A549 (cell line): ENCODE measurements at regions not wholly inside any gene's neighbourhood (a gene's known extent, or its start where the extent isn't known, plus 50 kb on each side); places are given as distances from the start of the nearest gene placed in this dataset.
A peak's percentile ranks its signal among the peaks of the same experiment; 100 is the strongest.

Experiments
- ATAC-seq, 2 experiments: fragments of 200-7000 bp in 1 of 2; fragments of >200 bp in 1 of 2; cut with Nextera tagmentation in 1 of 2; cut with Tn5 transposase in 1 of 2; 3 replicates each; pipeline versions ENCODE4 v1.8.0 to v1.9.1; 2018 to 2020; ENCODE audit warnings: mild to moderate bottlenecking in 1 of 2, moderate library complexity in 1 of 2
- CTCF ChIA-PET: fragments of 300-600 bp; sonication (Branson Sonifier 250); formaldehyde crosslinking; extraction: SDS; loops from one replicate; lab custom pipeline; 2021; ENCODE audit warnings: antibody characterized with exemption, inconsistent platforms; lab: Yijun Ruan, JAX
- POLR2A ChIA-PET: fragments of 350-600 bp; formaldehyde crosslinking; extraction: SDS; loops from one replicate; lab custom pipeline; 2021; ENCODE audit warnings: antibody characterized with exemption, inconsistent platforms; lab: Yijun Ruan, JAX
- DNase-seq, 2 experiments: peaks; one replicate each; pipeline versions ENCODE4 v3.0.0 to v3.0.0-alpha.2; 2011 to 2016; ENCODE audit warnings: low read depth in 1 of 2, low spot score in 1 of 2
- FAIRE-seq: peaks from 2 replicates; lab custom pipeline; 2011; peaks lifted over from hg19 to GRCh38; lab: Jason Lieb, UNC
- H3K27ac ChIP-seq, 2 experiments: fragments of >200 bp; sonication (Bioruptor Twin); formaldehyde crosslinking; 3 replicates each; pipeline ENCODE4 v1.5.1; 2016 to 2017
- H3K4me1 ChIP-seq: fragments of >200 bp; sonication (Bioruptor Twin); formaldehyde crosslinking; 3 replicates; pipeline ENCODE4 v1.6.1; 2016
- H3K4me2 ChIP-seq: fragments of >200 bp; sonication (Bioruptor Twin); formaldehyde crosslinking; 3 replicates; pipeline ENCODE4 v1.6.1; 2016
- H3K4me3 ChIP-seq: fragments of >200 bp; sonication (Bioruptor Twin); formaldehyde crosslinking; 3 replicates; pipeline ENCODE4 v1.5.1; 2016
- H3K9me3 ChIP-seq: fragments of >200 bp; sonication (Bioruptor Twin); formaldehyde crosslinking; 3 replicates; pipeline ENCODE4 v1.6.1; 2016
- ATOH8 ChIP-seq: fragments of 250-450 bp; sonication (Bioruptor Pico); IDR thresholded peaks from 2 replicates; pipeline ENCODE4 v1.5.0; 2020; ENCODE audit warnings: low read depth, mild to moderate bottlenecking, moderate library complexity
- CHD4 ChIP-seq: fragments of 200-600 bp; sonication (generic); IDR thresholded peaks from 2 replicates; pipeline ENCODE4 v1.6.1; 2016; ENCODE audit warnings: antibody characterized with exemption, mild to moderate bottlenecking, borderline replicate concordance
- CTCF ChIP-seq: fragments of >200 bp; sonication (Bioruptor Twin); formaldehyde crosslinking; IDR thresholded peaks from 3 replicates; pipeline ENCODE4 v1.5.1; 2016
- E2F6 ChIP-seq: IDR thresholded peaks from 2 replicates; pipeline ENCODE4 v1.6.1; 2012; ENCODE audit warnings: low read depth, borderline replicate concordance
- EHMT2 ChIP-seq: fragments of 200-600 bp; sonication (generic); IDR thresholded peaks from 2 replicates; pipeline ENCODE4 v1.6.1; 2016; ENCODE audit warnings: antibody characterized with exemption, low read depth, mild to moderate bottlenecking, moderate library complexity
- ELK1 ChIP-seq: fragments of 150-350 bp; IDR thresholded peaks from 2 replicates; pipeline ENCODE4 v1.6.1; 2014; ENCODE audit warnings: low read depth, mild to moderate bottlenecking, low read length
- EP300 ChIP-seq, 2 experiments: fragments of >200 bp; sonication (Bioruptor Twin); formaldehyde crosslinking; IDR thresholded peaks; 2 replicates in 1 of 2; 3 replicates in 1 of 2; pipeline ENCODE4 v1.6.1; 2016 to 2017
- HDAC2 ChIP-seq: fragments of 200-600 bp; sonication (generic); IDR thresholded peaks from 2 replicates; pipeline ENCODE4 v1.6.1; 2016
- HOXA7 ChIP-seq: fragments of 250-450 bp; sonication (Bioruptor Pico); IDR thresholded peaks from 2 replicates; pipeline ENCODE4 v1.5.0; 2020; ENCODE audit warnings: mild to moderate bottlenecking, moderate library complexity
- MAX ChIP-seq: IDR thresholded peaks from 2 replicates; pipeline ENCODE4 v1.6.1; 2012
- NPAS2 ChIP-seq: fragments of 250-450 bp; sonication (Bioruptor Pico); IDR thresholded peaks from 2 replicates; pipeline ENCODE4 v1.8.0; 2022; ENCODE audit warnings: mild to moderate bottlenecking, moderate library complexity, borderline replicate concordance
- RAD21 ChIP-seq, 2 experiments: fragments of >200 bp in 1 of 2; sonication (Bioruptor Twin) in 1 of 2; formaldehyde crosslinking in 1 of 2; IDR thresholded peaks in 1 of 2; conservative IDR thresholded peaks in 1 of 2; 2 replicates in 1 of 2; 3 replicates in 1 of 2; pipeline ENCODE4 v1.6.1; 2012 to 2018; ENCODE audit warnings: inconsistent platforms in 1 of 2
- SMC3 ChIP-seq: fragments of >200 bp; sonication (Bioruptor Twin); formaldehyde crosslinking; IDR thresholded peaks from 3 replicates; pipeline ENCODE4 v1.6.1; 2018; ENCODE audit warnings: inconsistent platforms
- ZC3H11A ChIP-seq: fragments of 450-650 bp; IDR thresholded peaks from 2 replicates; pipeline ENCODE4 v1.6.1; 2014; ENCODE audit warnings: antibody characterized with exemption, mild to moderate bottlenecking
- WGBS: methylation state at CpG from one replicate; pipeline ENCODE4 v1.1.6; 2017; ENCODE audit errors: missing lambda C conversion rate; 5-methylcytosine and 5-hydroxymethylcytosine counted together

- Histone ChIP-seq H3K4me3 (no peak overlapping the region), H3K27ac (no peak overlapping the region), H3K4me1 (no peaks in the 10 kb centered on the region), H3K9me3 (no peaks in the 10 kb centered on the region), H3K4me2 (no peak overlapping the region)
- no peak for TF ChIP-seq ZC3H11A
- no peak for TF ChIP-seq HOXA7 (CRISPR knock-in tag)
- no peak for TF ChIP-seq ATOH8 (CRISPR knock-in tag)
- TF ChIP-seq SMC3, result no peak
- no peak for TF ChIP-seq HDAC2
- no peak for TF ChIP-seq E2F6
- TF ChIP-seq CHD4, result no peak
- TF ChIP-seq NPAS2 (CRISPR knock-in tag), result no peak
- no peak for DNase-seq
- no peak for FAIRE-seq
- CTCF ChIA-PET, result interaction anchor here (1.6 kb wide), 1 partner anchor 12 kb away, joined by 3 read pairs; no protein-coding TSS in a partner anchor
- 0% methylated on average over 2 of the region's 2 CpGs for WGBS
- POLR2A ChIA-PET, result no interaction called here
- no peak for ATAC-seq
These were observed 320.5 kb upstream of the IGFBP7 start for GRCh38 chr4:57430726-57431125.

GRCh38 chr4:57426779-57427395 is 316.7 kb upstream of the IGFBP7 start:
- Histone ChIP-seq H3K27ac (no peak overlapping the region), H3K9me3 (no peaks in the 10 kb centered on the region), H3K4me3 (no peak overlapping the region), H3K4me2 (no peak overlapping the region), H3K4me1 (peaks cover 7% of the 10 kb centered on the region; the same call in 1 of the 3 replicates)
- TF ChIP-seq ELK1, result no peak
- TF ChIP-seq CHD4, result no peak
- no peak for TF ChIP-seq HOXA7 (CRISPR knock-in tag)
- TF ChIP-seq RAD21 (conservative IDR thresholded peaks at IDR 0.05 in 1 of 2, IDR thresholded peaks at IDR 0.05 in 1 of 2), result peak; percentile 73
- peak; percentile 63 for TF ChIP-seq CTCF
- peak; percentile 67 for TF ChIP-seq SMC3
- TF ChIP-seq MAX, result no peak
- WGBS, result 6% methylated on average over 10 of the region's 11 CpGs
- CTCF ChIA-PET, result interaction anchor here (0.6 to 4.2 kb wide), 22 partner anchors 9 to 1030 kb away, joined by 3 to 19 read pairs (median 4); no protein-coding TSS in a partner anchor
- ATAC-seq, result peak; percentile 73 to 90; a peak in 5 of 6 replicates
- POLR2A ChIA-PET, result no interaction called here
- FAIRE-seq, result no peak
- DNase-seq, result peak; percentile 35 to 71

GRCh38 chr4:57425610-57426009 is 315.4 kb upstream of the IGFBP7 start:
- Histone ChIP-seq H3K4me3 (no peak overlapping the region), H3K9me3 (no peaks in the 10 kb centered on the region), H3K27ac (no peak overlapping the region), H3K4me2 (no peak overlapping the region), H3K4me1 (peaks cover 7% of the 10 kb centered on the region; the same call in 1 of the 3 replicates)
- ATAC-seq, result no peak
- no peak for TF ChIP-seq HOXA7 (CRISPR knock-in tag)
- no peak for TF ChIP-seq EP300 (IDR thresholded peaks at IDR 0.05)
- TF ChIP-seq EHMT2, result no peak
- DNase-seq, result no peak
- WGBS, result 22% methylated on average over 1 of the region's 1 CpG
- no peak for FAIRE-seq
- POLR2A ChIA-PET, result no interaction called here
- CTCF ChIA-PET, result interaction anchor here (0.8 to 2.3 kb wide), 7 partner anchors 10 to 820 kb away, joined by 3 to 11 read pairs (median 3); no protein-coding TSS in a partner anchor
